Osteoblast (primary cell): ENCODE measurements at regions not wholly inside any gene's neighbourhood (a gene's known extent, or its start where the extent isn't known, plus 50 kb on each side); places are given as distances from the start of the nearest gene placed in this dataset.

Experiments
- DNase-seq: peaks from one replicate; pipeline ENCODE4 v3.0.0; 2011; ENCODE audit warnings: low spot score, mixed read lengths; ENCODE audit not compliant: insufficient read length; ENCODE audit errors: missing footprints
- H2AFZ ChIP-seq: 2 replicates; pipeline ENCODE4 v1.6.0; 2011; ENCODE audit warnings: mild to moderate bottlenecking, low read length
- H3K27ac ChIP-seq: 2 replicates; pipeline ENCODE4 v1.5.1; 2011; ENCODE audit warnings: mild to moderate bottlenecking, low read depth, low read length, moderate library complexity
- H3K27me3 ChIP-seq: 2 replicates; pipeline ENCODE4 v1.6.0; 2012; ENCODE audit warnings: mild to moderate bottlenecking, control low read depth, inconsistent platforms, low read length, moderate library complexity; ENCODE audit not compliant: insufficient read depth
- H3K36me3 ChIP-seq: 2 replicates; pipeline ENCODE4 v1.5.1; 2011; ENCODE audit warnings: mild to moderate bottlenecking, low read length, control low read depth, moderate library complexity; ENCODE audit not compliant: insufficient read depth
- H3K4me1 ChIP-seq: 2 replicates; pipeline ENCODE4 v1.5.1; 2011; ENCODE audit warnings: mild to moderate bottlenecking, low read length, control low read depth, moderate library complexity; ENCODE audit not compliant: insufficient read depth
- H3K4me2 ChIP-seq: 2 replicates; pipeline ENCODE4 v1.6.0; 2011; ENCODE audit warnings: mild to moderate bottlenecking, low read length; ENCODE audit not compliant: insufficient read depth
- H3K4me3 ChIP-seq: fragments of 200-600 bp; sonication (generic); 3 replicates; pipeline ENCODE4 v1.5.1; 2012; ENCODE audit warnings: mild to moderate bottlenecking, low read length, inconsistent platforms; ENCODE audit not compliant: insufficient read depth
- H3K79me2 ChIP-seq: 2 replicates; pipeline ENCODE4 v1.6.0; 2012; ENCODE audit warnings: mild to moderate bottlenecking, low read length, control low read depth, inconsistent platforms; ENCODE audit not compliant: insufficient read depth
- H3K9me3 ChIP-seq: 2 replicates; pipeline ENCODE4 v1.5.1; 2011; ENCODE audit warnings: low read depth, low read length, control low read depth
- H4K20me1 ChIP-seq: 2 replicates; pipeline ENCODE4 v1.6.0; 2012; ENCODE audit warnings: mild to moderate bottlenecking, low read length, control low read depth; ENCODE audit not compliant: insufficient read depth
- TF ChIP-seq, protein P1 (sequence below): IDR thresholded peaks from 2 replicates; pipeline ENCODE4 v1.5.1; 2011; ENCODE audit warnings: mild to moderate bottlenecking, low read depth, low read length, moderate library complexity; ENCODE audit errors: extremely low read depth

DNA sequence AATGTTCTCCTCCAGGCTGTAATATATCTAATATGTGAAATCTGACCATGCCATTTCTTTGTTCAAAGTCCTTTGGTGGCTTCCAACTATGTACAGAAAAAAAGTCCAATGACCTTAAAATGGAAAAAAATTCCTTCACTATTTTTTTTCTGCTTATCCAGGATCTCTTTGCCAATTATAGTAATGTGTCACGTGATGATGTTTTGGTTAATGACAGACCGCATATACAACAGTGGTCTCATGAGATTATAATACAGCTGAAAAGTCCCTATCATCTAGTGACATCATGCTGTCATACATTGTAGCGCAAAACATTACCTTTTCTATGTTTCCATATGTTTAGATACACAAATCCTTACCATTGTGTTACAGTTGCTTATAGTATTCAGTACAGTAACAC is 477.6 kb downstream of the TMEM232 start:
- Histone ChIP-seq H3K4me1 (no peaks in the 10 kb centered on the region), H2AFZ (no peak overlapping the region), H4K20me1 (no peaks in the 10 kb centered on the region), H3K27ac (no peak overlapping the region), H3K4me2 (no peak overlapping the region), H3K4me3 (no peak overlapping the region), H3K36me3 (no peaks in the 10 kb centered on the region), H3K79me2 (no peaks in the 10 kb centered on the region), H3K27me3 (no peaks in the 10 kb centered on the region), H3K9me3 (no peaks in the 10 kb centered on the region)
- no peak for DNase-seq
- TF ChIP-seq, protein P1, sequence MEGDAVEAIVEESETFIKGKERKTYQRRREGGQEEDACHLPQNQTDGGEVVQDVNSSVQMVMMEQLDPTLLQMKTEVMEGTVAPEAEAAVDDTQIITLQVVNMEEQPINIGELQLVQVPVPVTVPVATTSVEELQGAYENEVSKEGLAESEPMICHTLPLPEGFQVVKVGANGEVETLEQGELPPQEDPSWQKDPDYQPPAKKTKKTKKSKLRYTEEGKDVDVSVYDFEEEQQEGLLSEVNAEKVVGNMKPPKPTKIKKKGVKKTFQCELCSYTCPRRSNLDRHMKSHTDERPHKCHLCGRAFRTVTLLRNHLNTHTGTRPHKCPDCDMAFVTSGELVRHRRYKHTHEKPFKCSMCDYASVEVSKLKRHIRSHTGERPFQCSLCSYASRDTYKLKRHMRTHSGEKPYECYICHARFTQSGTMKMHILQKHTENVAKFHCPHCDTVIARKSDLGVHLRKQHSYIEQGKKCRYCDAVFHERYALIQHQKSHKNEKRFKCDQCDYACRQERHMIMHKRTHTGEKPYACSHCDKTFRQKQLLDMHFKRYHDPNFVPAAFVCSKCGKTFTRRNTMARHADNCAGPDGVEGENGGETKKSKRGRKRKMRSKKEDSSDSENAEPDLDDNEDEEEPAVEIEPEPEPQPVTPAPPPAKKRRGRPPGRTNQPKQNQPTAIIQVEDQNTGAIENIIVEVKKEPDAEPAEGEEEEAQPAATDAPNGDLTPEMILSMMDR, result no peak

DNA sequence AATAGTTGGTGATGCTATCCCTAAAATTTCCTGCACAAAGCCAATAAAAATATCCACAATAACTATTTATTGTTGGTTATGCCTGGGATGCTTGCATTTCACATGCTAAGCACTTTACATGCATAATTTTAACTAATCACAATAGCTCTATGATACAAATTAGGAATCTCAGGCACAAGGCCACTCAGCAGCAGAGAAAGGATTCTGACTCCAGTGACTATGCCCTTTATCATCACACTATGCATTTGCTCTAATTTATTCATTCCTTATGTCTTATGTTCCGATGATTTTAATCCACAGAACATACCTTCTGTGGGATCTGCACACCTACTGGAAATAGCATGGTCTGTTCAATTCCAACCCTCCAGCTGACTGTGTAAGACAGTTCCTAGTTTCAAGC is 476.1 kb downstream of the TMEM232 start:
- no peak overlapping the region for H2AFZ ChIP-seq
- H3K4me2 ChIP-seq, result no peak overlapping the region
- no peaks in the 10 kb centered on the region for H4K20me1 ChIP-seq
- H3K36me3 ChIP-seq, result no peaks in the 10 kb centered on the region
- H3K4me1 ChIP-seq, result no peaks in the 10 kb centered on the region
- H3K27me3 ChIP-seq, result no peaks in the 10 kb centered on the region
- H3K9me3 ChIP-seq, result no peaks in the 10 kb centered on the region
- peak; percentile 3 for DNase-seq
- no peaks in the 10 kb centered on the region for H3K79me2 ChIP-seq
- H3K27ac ChIP-seq, result no peak overlapping the region
- no peak overlapping the region for H3K4me3 ChIP-seq
- TF ChIP-seq, protein P1, result no peak

DNA sequence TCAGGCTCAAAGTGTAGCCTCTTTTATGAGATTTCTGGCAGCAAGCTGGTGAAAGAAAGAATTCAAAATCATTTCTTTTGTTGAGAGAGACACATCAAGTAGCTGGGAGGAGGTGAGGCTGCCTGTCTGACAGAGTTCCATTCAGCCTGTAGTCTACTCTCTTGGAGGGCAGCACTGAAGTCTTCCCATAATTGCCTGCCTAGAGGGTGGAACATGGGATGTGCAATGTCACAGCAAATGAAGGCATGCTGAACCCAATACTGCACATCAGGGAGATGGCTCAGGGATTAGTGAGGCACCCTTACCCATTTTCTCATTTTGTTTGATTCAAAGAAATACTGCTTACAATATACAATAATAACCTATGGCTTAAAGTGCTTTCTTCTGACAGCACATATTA is 475.7 kb downstream of the TMEM232 start:
- H3K79me2 ChIP-seq, result no peaks in the 10 kb centered on the region
- H3K27me3 ChIP-seq, result no peaks in the 10 kb centered on the region
- no peak overlapping the region for H3K4me3 ChIP-seq
- no peak overlapping the region for H3K4me2 ChIP-seq
- H3K4me1 ChIP-seq, result no peaks in the 10 kb centered on the region
- no peaks in the 10 kb centered on the region for H4K20me1 ChIP-seq
- no peaks in the 10 kb centered on the region for H3K36me3 ChIP-seq
- TF ChIP-seq, protein P1, result no peak
- no peaks in the 10 kb centered on the region for H3K9me3 ChIP-seq
- no peak for DNase-seq
- no peak overlapping the region for H2AFZ ChIP-seq
- no peak overlapping the region for H3K27ac ChIP-seq

DNA sequence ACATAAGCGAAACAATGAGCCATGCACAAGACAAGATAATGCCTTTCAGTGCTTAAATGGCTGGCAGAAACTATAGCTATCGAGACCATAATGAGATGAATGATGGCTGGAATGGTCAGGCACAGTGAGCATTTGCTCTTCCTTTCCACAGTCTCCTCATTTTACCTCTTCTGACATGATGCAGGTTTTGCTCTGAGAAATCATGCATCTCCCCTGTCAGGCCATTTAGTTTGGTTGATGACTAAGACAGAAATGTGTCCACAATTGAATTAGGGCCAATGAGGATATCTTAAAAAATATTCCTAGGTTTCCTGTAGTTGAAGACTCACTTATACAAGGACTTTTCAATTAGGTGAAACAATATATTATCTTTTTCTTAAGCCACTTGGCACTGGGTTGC is 475.1 kb downstream of the TMEM232 start:
- no peaks in the 10 kb centered on the region for H4K20me1 ChIP-seq
- H3K27me3 ChIP-seq, result no peaks in the 10 kb centered on the region
- TF ChIP-seq, protein P1, result no peak
- no peak overlapping the region for H3K27ac ChIP-seq
- H3K4me1 ChIP-seq, result no peaks in the 10 kb centered on the region
- H3K4me3 ChIP-seq, result no peak overlapping the region
- DNase-seq, result no peak
- H3K4me2 ChIP-seq, result no peak overlapping the region
- H3K79me2 ChIP-seq, result no peaks in the 10 kb centered on the region
- no peaks in the 10 kb centered on the region for H3K36me3 ChIP-seq
- no peak overlapping the region for H2AFZ ChIP-seq
- H3K9me3 ChIP-seq, result no peaks in the 10 kb centered on the region
